Cerebellar nuclear complex (tissue), 1 donor: ENCODE measurements at regions not wholly inside any gene's neighbourhood (a gene's known extent, or its start where the extent isn't known, plus 50 kb on each side); places are given as distances from the start of the nearest gene placed in this dataset.

Experiments
- DNase-seq, 2 experiments: peaks; one replicate each; lab custom pipeline; 2025; lab: John Stamatoyannopoulos, UW

- DNase-seq: no peak
Observed at GRCh38 chr3:139281096-139281495, 62.7 kb upstream of the MRPS22 start.

- DNase-seq: no peak
Observed at GRCh38 chr3:139281522-139282196, 62.2 kb upstream of the MRPS22 start.

GRCh38 chr3:139283301-139283700, 60.5 kb upstream of the MRPS22 start:
- DNase-seq: no peak

- DNase-seq: no peak
Observed at GRCh38 chr3:139284221-139284620, 59.6 kb upstream of the MRPS22 start.

GRCh38 chr3:139285691-139286090, 58.1 kb upstream of the MRPS22 start:
- no peak for DNase-seq

- DNase-seq: no peak
Observed at GRCh38 chr3:139286241-139286640, 57.6 kb upstream of the MRPS22 start.

- DNase-seq: no peak
Observed at GRCh38 chr3:139286825-139287224, 57.0 kb upstream of the MRPS22 start.

GRCh38 chr3:139287557-139287956, 56.3 kb upstream of the MRPS22 start:
- DNase-seq: no peak

GRCh38 chr3:139288266-139288821, 55.5 kb upstream of the MRPS22 start:
- DNase-seq: no peak

GRCh38 chr3:139289860-139290524, 53.8 kb upstream of the MRPS22 start:
- no peak for DNase-seq

- DNase-seq: no peak
Observed at GRCh38 chr3:139291276-139292051, 52.4 kb upstream of the MRPS22 start.

- DNase-seq: no peak
Observed at GRCh38 chr3:139292192-139292591, 51.6 kb upstream of the MRPS22 start.

GRCh38 chr3:139292711-139293664, 50.8 kb upstream of the MRPS22 start:
- DNase-seq: no peak

GRCh38 chr3:139293665-139294023, 50.2 kb upstream of the MRPS22 start:
- no peak for DNase-seq
